SK-N-SH (cell line): ENCODE measurements at regions not wholly inside any gene's neighbourhood (a gene's known extent, or its start where the extent isn't known, plus 50 kb on each side); places are given as distances from the start of the nearest gene placed in this dataset.

ENCODE experiments used
- CTCF ChIA-PET: fragments of 300-600, 350-600 bp; formaldehyde crosslinking; extraction: SDS; loops from one replicate; lab custom pipeline; 2021; lab: Yijun Ruan, JAX
- POLR2A ChIA-PET: fragments of 350-600 bp; sonication (Branson Sonifier 250); formaldehyde crosslinking; extraction: SDS; loops from one replicate; lab custom pipeline; 2020; ENCODE audit warnings: antibody characterized with exemption, inconsistent platforms; lab: Yijun Ruan, JAX
- DNase-seq: peaks from one replicate; pipeline ENCODE4 v3.0.0; 2012
- H2AFZ ChIP-seq: fragments of 200-600 bp; sonication (generic); 2 replicates; pipeline ENCODE4 v1.8.1; 2016; ENCODE audit warnings: antibody characterized with exemption, mild to moderate bottlenecking, low read depth
- H3F3A ChIP-seq: fragments of 200-600 bp; sonication (generic); replicated peaks from 2 replicates; pipeline ENCODE3; 2016; ENCODE audit warnings: antibody characterized with exemption, mild to moderate bottlenecking; ENCODE audit not compliant: insufficient read depth
- H3K27ac ChIP-seq, 2 experiments: fragments of 200-500 bp in 1 of 2; fragments of 200-600 bp in 1 of 2; sonication (Bioruptor generic) in 1 of 2; sonication (generic), shearing (Covaris generic) in 1 of 2; 2 replicates each; pipeline versions ENCODE4 v1.5.1 to v1.6.1; 2014 to 2016; ENCODE audit warnings: low read depth in 2 of 2, inconsistent platforms in 1 of 2, low read length in 1 of 2, mild to moderate bottlenecking in 1 of 2, mixed read lengths in 1 of 2
- H3K27me3 ChIP-seq: fragments of 200-600 bp; sonication (generic), shearing (Covaris generic); 2 replicates; pipeline ENCODE4 v1.6.1; 2016; ENCODE audit warnings: mixed run types; ENCODE audit not compliant: insufficient read depth
- H3K36me3 ChIP-seq, 2 experiments: fragments of 200-500 bp in 1 of 2; fragments of 200-600 bp in 1 of 2; sonication (Bioruptor generic) in 1 of 2; sonication (generic) in 1 of 2; replicated peaks in 1 of 2; 2 replicates each; pipeline versions ENCODE3 to v1.5.1; 2014 to 2016; ENCODE audit warnings: low read length in 1 of 2, mild to moderate bottlenecking in 1 of 2; ENCODE audit not compliant: insufficient read depth in 2 of 2, control insufficient read depth in 1 of 2
- H3K4me1 ChIP-seq, 2 experiments: fragments of 200-500 bp in 1 of 2; fragments of 200-600 bp in 1 of 2; sonication (Bioruptor generic) in 1 of 2; sonication (generic), shearing (Covaris generic) in 1 of 2; 2 replicates each; pipeline versions ENCODE4 v1.5.1 to v1.6.1; 2014 to 2016; ENCODE audit warnings: low read depth in 1 of 2, low read length in 1 of 2, mixed run types in 1 of 2; ENCODE audit not compliant: insufficient read depth in 2 of 2, control insufficient read depth in 1 of 2
- H3K4me2 ChIP-seq: fragments of 200-600 bp; sonication (generic), shearing (Covaris generic); 2 replicates; pipeline ENCODE4 v1.6.1; 2017; ENCODE audit warnings: mixed run types
- H3K4me3 ChIP-seq, 2 experiments: fragments of 200-500 bp in 1 of 2; fragments of 200-600 bp in 1 of 2; sonication (Bioruptor generic) in 1 of 2; sonication (generic), shearing (Covaris generic) in 1 of 2; 2 replicates each; pipeline versions ENCODE4 v1.5.1 to v1.8.1; 2014 to 2016; ENCODE audit warnings: low read depth in 2 of 2, inconsistent platforms in 1 of 2, low read length in 1 of 2, mild to moderate bottlenecking in 1 of 2, mixed read lengths in 1 of 2, moderate library complexity in 1 of 2
- H3K79me2 ChIP-seq: fragments of 200-600 bp; sonication (generic); 2 replicates; pipeline ENCODE4 v1.8.1; 2017; ENCODE audit warnings: mild to moderate bottlenecking; ENCODE audit not compliant: insufficient read depth
- H3K9ac ChIP-seq: fragments of 200-600 bp; sonication (generic); 2 replicates; pipeline ENCODE4 v1.6.1; 2017; ENCODE audit warnings: mixed run types
- H3K9me2 ChIP-seq: fragments of 200-600 bp; sonication (generic); 2 replicates; pipeline ENCODE4 v1.6.1; 2017; ENCODE audit warnings: mixed run types
- H3K9me3 ChIP-seq: fragments of 200-600 bp; sonication (generic); 2 replicates; pipeline ENCODE4 v1.6.1; 2017; ENCODE audit warnings: mixed run types, mild to moderate bottlenecking, moderate library complexity
- H4K20me1 ChIP-seq: fragments of 200-600 bp; sonication (generic); 2 replicates; pipeline ENCODE4 v1.6.1; 2017; ENCODE audit warnings: mild to moderate bottlenecking, mixed run types; ENCODE audit not compliant: insufficient read depth
- CTCF ChIP-seq: fragments of 200-600 bp; sonication (generic); IDR thresholded peaks from 2 replicates; pipeline ENCODE4 v1.6.1; 2017; ENCODE audit warnings: antibody characterized with exemption, mild to moderate bottlenecking, moderate library complexity
- ELF1 ChIP-seq: IDR thresholded peaks from 2 replicates; pipeline ENCODE4 v1.4.0; 2012
- EZH2phosphoT487 ChIP-seq: fragments of 200-600 bp; sonication (generic); IDR thresholded peaks from 2 replicates; pipeline ENCODE4 v1.6.1; 2017; ENCODE audit warnings: low read depth, mixed run types, mild to moderate bottlenecking, antibody characterized with exemption, moderate library complexity, borderline replicate concordance
- FOSL2 ChIP-seq: IDR thresholded peaks from 2 replicates; pipeline ENCODE4 v1.4.0; 2012; ENCODE audit warnings: low read depth, mild to moderate bottlenecking, moderate library complexity, borderline replicate concordance
- FOXJ3 ChIP-seq: sonication (generic); formaldehyde crosslinking; IDR thresholded peaks from 2 replicates; pipeline ENCODE4 v1.5.1; 2020; ENCODE audit warnings: mild to moderate bottlenecking, missing genetic modification reagents
- FOXM1 ChIP-seq: IDR thresholded peaks from 2 replicates; pipeline ENCODE4 v1.4.0; 2012; ENCODE audit warnings: low read depth, mild to moderate bottlenecking
- GABPA ChIP-seq: IDR thresholded peaks from 2 replicates; pipeline ENCODE4 v1.4.0; 2012; ENCODE audit warnings: low read depth, mild to moderate bottlenecking
- IRF3 ChIP-seq: fragments of 150-350 bp; IDR thresholded peaks from 2 replicates; pipeline ENCODE4 v1.6.1; 2016; ENCODE audit warnings: mild to moderate bottlenecking, low read depth, low read length
- JUND ChIP-seq: IDR thresholded peaks from 2 replicates; pipeline ENCODE4 v1.4.0; 2012
- MAX ChIP-seq: IDR thresholded peaks from 2 replicates; pipeline ENCODE4 v1.4.0; 2012; ENCODE audit warnings: low read depth
- MXI1 ChIP-seq: IDR thresholded peaks from 2 replicates; pipeline ENCODE4 v1.6.1; 2012; ENCODE audit warnings: mild to moderate bottlenecking, low read depth, low read length, improper control_type of control experiment
- NRF1 ChIP-seq: IDR thresholded peaks from 2 replicates; pipeline ENCODE4 v1.6.1; 2012; ENCODE audit warnings: low read depth, mild to moderate bottlenecking, low read length
- RFX5 ChIP-seq: IDR thresholded peaks from 2 replicates; pipeline ENCODE4 v1.6.1; 2012; ENCODE audit warnings: mild to moderate bottlenecking, improper control_type of control experiment, low read length
- RXRA ChIP-seq: IDR thresholded peaks from 2 replicates; pipeline ENCODE4 v1.4.0; 2012; ENCODE audit warnings: low read depth, mild to moderate bottlenecking, borderline replicate concordance
- SMC3 ChIP-seq: IDR thresholded peaks from 2 replicates; pipeline ENCODE4 v1.6.1; 2012; ENCODE audit warnings: low read depth, low read length, improper control_type of control experiment
- USF2 ChIP-seq: fragments of 150-350 bp; IDR thresholded peaks from 2 replicates; pipeline ENCODE4 v1.6.1; 2017; ENCODE audit warnings: antibody characterized with exemption, low read length, low read depth, borderline replicate concordance
- WGBS: methylation state at CpG from one replicate; pipeline ENCODE4 v1.1.6; 2017; ENCODE audit warnings: low lambda C conversion rate; 5-methylcytosine and 5-hydroxymethylcytosine counted together

- TF ChIP-seq MAX, result no peak
- TF ChIP-seq, all 33 proteins: peak for 0
- Histone ChIP-seq H3K9me3 (no peaks in the 10 kb centered on the region), H3K9me2 (no peaks in the 10 kb centered on the region), H3K27ac (no peak overlapping the region), H4K20me1 (no peaks in the 10 kb centered on the region), H3K79me2 (no peaks in the 10 kb centered on the region), H3K4me2 (no peak overlapping the region), H3K4me1 (no peaks in the 10 kb centered on the region), H3K9ac (no peak overlapping the region), H3K4me3 (no peak overlapping the region), H3F3A (no peaks in the 10 kb centered on the region), H3K36me3 (no peaks in the 10 kb centered on the region), H2AFZ (no peak overlapping the region), H3K27me3 (no peaks in the 10 kb centered on the region)
- POLR2A ChIA-PET, result no interaction called here
- no peak for DNase-seq
- 5% methylated on average over 1 of the region's 1 CpG for WGBS
- CTCF ChIA-PET, result no interaction called here
Observed at GRCh38 chr18:76233406-76233805, 261.6 kb downstream of the ZNF516 start.

- TF ChIP-seq GABPA, result no peak
- no peak for TF ChIP-seq MXI1
- no peak for TF ChIP-seq ELF1
- no peak for TF ChIP-seq CTCF
- TF ChIP-seq USF2, result no peak
- TF ChIP-seq EZH2phosphoT487, result no peak
- TF ChIP-seq SMC3, result no peak
- TF ChIP-seq RFX5, result no peak
- TF ChIP-seq JUND, result no peak
- no peak for TF ChIP-seq NRF1
- no peak for TF ChIP-seq FOXJ3 (CRISPR knock-in tag)
- TF ChIP-seq FOSL2, result no peak
- no peak for TF ChIP-seq RXRA
- no peak for TF ChIP-seq FOXM1
- no peak for TF ChIP-seq IRF3
- Histone ChIP-seq H3K9me3 (no peaks in the 10 kb centered on the region), H3K4me2 (no peak overlapping the region), H3K36me3 (no peaks in the 10 kb centered on the region), H3K4me3 (no peak overlapping the region), H2AFZ (no peak overlapping the region), H3F3A (no peaks in the 10 kb centered on the region), H3K9ac (no peak overlapping the region), H3K27ac (no peak overlapping the region), H4K20me1 (no peaks in the 10 kb centered on the region), H3K79me2 (no peaks in the 10 kb centered on the region), H3K27me3 (no peaks in the 10 kb centered on the region), H3K4me1 (no peaks in the 10 kb centered on the region), H3K9me2 (no peaks in the 10 kb centered on the region)
- POLR2A ChIA-PET, result no interaction called here
- CTCF ChIA-PET, result no interaction called here
- DNase-seq, result no peak
- WGBS, result 6% methylated on average over 3 of the region's 3 CpGs
Observed at GRCh38 chr18:76232779-76233178, 262.3 kb downstream of the ZNF516 start.
